HL-60 (cell line): ENCODE measurements at regions not wholly inside any gene's neighbourhood (a gene's known extent, or its start where the extent isn't known, plus 50 kb on each side); places are given as distances from the start of the nearest gene placed in this dataset.

ENCODE experiments used
- DNase-seq, 2 experiments: peaks; one replicate each; pipeline ENCODE4 v3.0.0-alpha.2; 2010 to 2020; ENCODE audit warnings: low read depth in 1 of 2, low spot score in 1 of 2
- H3K27ac ChIP-seq: fragments of 250-450 bp; sonication (Bioruptor Pico); replicated peaks from 2 replicates; pipeline ENCODE4 v1.5.1; 2020; ENCODE audit warnings: mild to moderate bottlenecking, moderate library complexity
- H3K27me3 ChIP-seq: fragments of 250-450 bp; sonication (Bioruptor Pico); 2 replicates; pipeline ENCODE4 v1.5.1; 2021; ENCODE audit warnings: mild to moderate bottlenecking, moderate library complexity; ENCODE audit not compliant: insufficient read depth, poor library complexity, severe bottlenecking
- H3K4me3 ChIP-seq: replicated peaks from 2 replicates; pipeline ENCODE4 v1.5.1; 2011; ENCODE audit warnings: mild to moderate bottlenecking, control low read depth, low read length; ENCODE audit not compliant: insufficient read depth
- CTCF ChIP-seq: IDR thresholded peaks from one replicate; pipeline ENCODE4 v1.5.1; 2011; ENCODE audit warnings: low read length, control low read depth, inconsistent platforms; ENCODE audit not compliant: insufficient read depth
- GABPA ChIP-seq: IDR thresholded peaks from 2 replicates; pipeline ENCODE4 v1.6.1; 2012; ENCODE audit warnings: low read depth
- POLR2AphosphoS5 ChIP-seq: IDR thresholded peaks from 2 replicates; pipeline ENCODE4 v1.6.1; 2012; ENCODE audit warnings: low read depth
- REST ChIP-seq: IDR thresholded peaks from 2 replicates; pipeline ENCODE4 v1.6.1; 2012; ENCODE audit warnings: low read depth; ENCODE audit not compliant: insufficient replicate concordance
- SPI1 ChIP-seq: IDR thresholded peaks from 2 replicates; pipeline ENCODE4 v1.6.1; 2012; ENCODE audit warnings: low read depth, mild to moderate bottlenecking, borderline replicate concordance

- Histone ChIP-seq H3K4me3 (no peak overlapping the region), H3K27me3 (peaks cover 5% of the 10 kb centered on the region), H3K27ac (no peak overlapping the region)
- no peak for DNase-seq
- TF ChIP-seq GABPA = no peak
- TF ChIP-seq SPI1 = no peak
- no peak for TF ChIP-seq POLR2AphosphoS5
- TF ChIP-seq CTCF = no peak
- no peak for TF ChIP-seq REST
Observed at GRCh38 chr22:22810471-22810870, 77.1 kb upstream of the IGLL5 start.

GRCh38 chr22:22811016-22812009 is 76.3 kb upstream of the IGLL5 start:
- Histone ChIP-seq H3K4me3 (no peak overlapping the region), H3K27ac (no peak overlapping the region), H3K27me3 (peaks cover 5% of the 10 kb centered on the region)
- TF ChIP-seq POLR2AphosphoS5 (no peak), CTCF (no peak), REST (no peak), SPI1 (no peak), GABPA (no peak)
- peak in 1 of 2 experiments; percentile 35 for DNase-seq

DNA sequence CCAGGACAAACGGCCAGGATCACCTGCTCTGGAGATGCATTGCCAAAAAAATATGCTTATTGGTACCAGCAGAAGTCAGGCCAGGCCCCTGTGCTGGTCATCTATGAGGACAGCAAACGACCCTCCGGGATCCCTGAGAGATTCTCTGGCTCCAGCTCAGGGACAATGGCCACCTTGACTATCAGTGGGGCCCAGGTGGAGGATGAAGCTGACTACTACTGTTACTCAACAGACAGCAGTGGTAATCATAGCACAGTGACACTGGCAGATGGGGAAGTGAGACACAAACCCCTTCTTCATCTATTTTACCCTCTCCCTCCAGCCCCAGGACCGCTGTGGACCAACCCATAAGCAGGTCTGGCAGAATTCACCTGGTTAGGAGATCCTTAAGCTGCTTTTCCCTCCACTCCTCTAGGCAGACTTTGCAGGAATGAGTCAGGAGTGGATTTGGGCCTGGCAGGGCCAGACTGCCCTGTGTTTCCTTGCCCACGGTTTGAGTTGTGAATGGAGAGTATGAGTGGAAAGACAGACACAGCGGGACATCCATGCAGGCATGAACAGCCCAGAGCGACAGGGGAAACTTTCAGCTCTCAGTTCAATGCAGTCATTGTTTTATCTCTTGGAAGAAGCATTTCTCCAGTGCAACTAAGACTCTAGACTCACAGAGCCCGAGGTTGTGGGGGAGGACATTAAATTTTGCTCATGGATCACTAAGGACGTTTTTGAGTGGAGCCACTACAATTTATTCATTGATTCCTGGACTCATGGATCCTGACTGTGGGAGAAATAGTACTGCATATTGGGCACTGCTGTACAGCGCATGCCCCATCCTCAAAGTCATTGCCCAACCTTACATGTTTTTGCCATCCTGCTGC is 75.3 kb upstream of the IGLL5 start:
- Histone ChIP-seq H3K27ac (no peak overlapping the region), H3K27me3 (peaks cover 1% of the 10 kb centered on the region), H3K4me3 (no peak overlapping the region)
- DNase-seq = no peak
- TF ChIP-seq POLR2AphosphoS5 = no peak
- TF ChIP-seq REST = no peak
- TF ChIP-seq SPI1 = no peak
- TF ChIP-seq GABPA = no peak
- no peak for TF ChIP-seq CTCF
